ENCODE measurements at regions not wholly inside any gene's neighbourhood (a gene's known extent, or its start where the extent isn't known, plus 50 kb on each side); places are given as distances from the start of the nearest gene placed in this dataset.

GRCh38 chr3:153001210-153002078 is 160.6 kb upstream of the RAP2B start:
- Mint-ChIP-seq H3K36me3 (no peaks in the 10 kb centered on the region), H3K9me3 (peaks cover 2% of the 10 kb centered on the region), H3K27me3 (ENCODE audit: low read depth) (no peaks in the 10 kb centered on the region), H3K4me3 (no peak overlapping the region), H3K4me1 (peaks cover 11% of the 10 kb centered on the region), H3K27ac (no peak overlapping the region)
- no peak for TF ChIP-seq ZMAT4 (CRISPR knock-in tag; IDR thresholded peaks at IDR 0.05)
- TF ChIP-seq ZNF423 (CRISPR knock-in tag; IDR thresholded peaks at IDR 0.05), result no peak
- no peak for TF ChIP-seq PREB (CRISPR knock-in tag; IDR thresholded peaks at IDR 0.05; ENCODE audit: borderline replicate concordance)
- TF ChIP-seq ZNF121 (CRISPR knock-in tag; IDR thresholded peaks at IDR 0.05), result no peak
- TF ChIP-seq EMX1 (CRISPR knock-in tag; IDR thresholded peaks at IDR 0.05), result no peak
- POLR2A ChIA-PET, result no interaction called here
- CTCF ChIA-PET, result no interaction called here
- no peak for DNase-seq (ENCODE audit: low spot score)
- no peak for ATAC-seq

- peaks cover 6% of the 10 kb centered on the region for H3K9me3 Mint-ChIP-seq
- TF ChIP-seq PRDM15 (CRISPR knock-in tag; IDR thresholded peaks at IDR 0.05) (no peak), ELF4 (CRISPR knock-in tag; IDR thresholded peaks at IDR 0.05; ENCODE audit: low read depth) (no peak), JUN (CRISPR knock-in tag; IDR thresholded peaks at IDR 0.05) (no peak), ZNF219 (CRISPR knock-in tag; IDR thresholded peaks at IDR 0.05; ENCODE audit: borderline replicate concordance) (no peak), TCF7 (CRISPR knock-in tag; IDR thresholded peaks at IDR 0.05; ENCODE audit: low read depth) (no peak), CREB1 (CRISPR knock-in tag; IDR thresholded peaks at IDR 0.05) (no peak), FOXJ3 (CRISPR knock-in tag; IDR thresholded peaks at IDR 0.05; ENCODE audit: borderline replicate concordance) (no peak), KAT7 (CRISPR knock-in tag; IDR thresholded peaks at IDR 0.05; ENCODE audit: borderline replicate concordance) (no peak), ZMAT4 (CRISPR knock-in tag; IDR thresholded peaks at IDR 0.05) (no peak), TEAD1 (CRISPR knock-in tag; IDR thresholded peaks at IDR 0.05) (no peak), SMAD3 (CRISPR knock-in tag; IDR thresholded peaks at IDR 0.05; ENCODE audit: borderline replicate concordance) (no peak), NFATC4 (CRISPR knock-in tag; IDR thresholded peaks at IDR 0.05) (no peak), GTF2I (CRISPR knock-in tag; conservative IDR thresholded peaks at IDR 0.05) (no peak), FOXP4 (CRISPR knock-in tag; IDR thresholded peaks at IDR 0.05) (no peak)
- CTCF ChIA-PET, result no interaction called here
- H3K36me3 Mint-ChIP-seq, result no peaks in the 10 kb centered on the region
- H3K27me3 Mint-ChIP-seq (ENCODE audit: low read depth), result no peaks in the 10 kb centered on the region
- POLR2A ChIA-PET, result no interaction called here
- no peak for DNase-seq (ENCODE audit: low spot score)
- ATAC-seq, result no peak
- no peak overlapping the region for H3K27ac Mint-ChIP-seq
- peaks cover 11% of the 10 kb centered on the region for H3K4me1 Mint-ChIP-seq
- no peak overlapping the region for H3K4me3 Mint-ChIP-seq
Measured at GRCh38 chr3:153003441-153003840, 158.6 kb upstream of the RAP2B start.

Data from WTC11 (cell line).